ENCODE measurements at regions not wholly inside any gene's neighbourhood (a gene's known extent, or its start where the extent isn't known, plus 50 kb on each side); places are given as distances from the start of the nearest gene placed in this dataset.

GRCh38 chr4:141391293-141391692 is 170.6 kb downstream of the ZNF330 start:
- intact Hi-C loops (cut with DNase I), result no loop called here

GRCh38 chr4:141391771-141392170 is 171.1 kb downstream of the ZNF330 start:
- DNase-seq (ENCODE audit: low spot score), result no peak
- intact Hi-C loops (cut with DNase I), result no loop called here

More at GRCh38 chr4:141391293-141391692, 170.6 kb downstream of the ZNF330 start:
- DNase-seq (ENCODE audit: low spot score), result no peak

- no peak for DNase-seq (ENCODE audit: low spot score)
- intact Hi-C loops (cut with DNase I), result no loop called here
Observed at GRCh38 chr4:141395246-141395830, 174.6 kb downstream of the ZNF330 start.

- intact Hi-C loops (cut with DNase I), result no loop called here
- no peak for DNase-seq (ENCODE audit: low spot score)
Observed at GRCh38 chr4:141395919-141396318, 175.2 kb downstream of the ZNF330 start.

- intact Hi-C loops (cut with DNase I), result no loop called here
- DNase-seq (ENCODE audit: low spot score), result no peak
Observed at GRCh38 chr4:141402712-141403111, 182.0 kb downstream of the ZNF330 start.

GRCh38 chr4:141403782-141404181 is 183.1 kb downstream of the ZNF330 start:
- intact Hi-C loops (cut with DNase I), result no loop called here
- DNase-seq (ENCODE audit: low spot score), result no peak

- intact Hi-C loops (cut with DNase I), result no loop called here
- DNase-seq (ENCODE audit: low spot score), result no peak
Observed at GRCh38 chr4:141406237-141406636, 185.5 kb downstream of the ZNF330 start.

- DNase-seq (ENCODE audit: low spot score), result no peak
- intact Hi-C loops (cut with DNase I), result no loop called here
Observed at GRCh38 chr4:141409556-141409955, 188.9 kb downstream of the ZNF330 start.

- DNase-seq (ENCODE audit: low spot score), result no peak
- intact Hi-C loops (cut with DNase I), result no loop called here
Observed at GRCh38 chr4:141410839-141411238, 190.1 kb downstream of the ZNF330 start.

GRCh38 chr4:141411936-141412335 is 191.2 kb downstream of the ZNF330 start:
- intact Hi-C loops (cut with DNase I), result no loop called here
- DNase-seq (ENCODE audit: low spot score), result no peak

GRCh38 chr4:141413366-141413765 is 192.7 kb downstream of the ZNF330 start:
- no peak for DNase-seq (ENCODE audit: low spot score)
- intact Hi-C loops (cut with DNase I), result no loop called here

- intact Hi-C loops (cut with DNase I), result no loop called here
- DNase-seq (ENCODE audit: low spot score), result no peak
Observed at GRCh38 chr4:141415651-141416050, 195.0 kb downstream of the ZNF330 start.

- intact Hi-C loops (cut with DNase I), result no loop called here
- no peak for DNase-seq (ENCODE audit: low spot score)
Observed at GRCh38 chr4:141416219-141416618, 195.5 kb downstream of the ZNF330 start.

- intact Hi-C loops (cut with DNase I), result no loop called here
- no peak for DNase-seq (ENCODE audit: low spot score)
Observed at GRCh38 chr4:141416677-141417363, 196.1 kb downstream of the ZNF330 start.

- intact Hi-C loops (cut with DNase I), result no loop called here
- no peak for DNase-seq (ENCODE audit: low spot score)
Observed at GRCh38 chr4:141417387-141417786, 196.7 kb downstream of the ZNF330 start.

GRCh38 chr4:141425124-141425523 is 204.4 kb downstream of the ZNF330 start:
- intact Hi-C loops (cut with DNase I), result no loop called here
- no peak for DNase-seq (ENCODE audit: low spot score)

GRCh38 chr4:141427726-141428296 is 207.1 kb downstream of the ZNF330 start:
- intact Hi-C loops (cut with DNase I), result no loop called here
- DNase-seq (ENCODE audit: low spot score), result no peak

GRCh38 chr4:141429933-141430332 is 206.4 kb upstream of the IL15 start:
- intact Hi-C loops (cut with DNase I), result no loop called here
- no peak for DNase-seq (ENCODE audit: low spot score)

GRCh38 chr4:141430686-141431085 is 205.7 kb upstream of the IL15 start:
- DNase-seq (ENCODE audit: low spot score), result no peak
- intact Hi-C loops (cut with DNase I), result no loop called here

GRCh38 chr4:141432000-141432712 is 204.2 kb upstream of the IL15 start:
- intact Hi-C loops (cut with DNase I), result no loop called here
- no peak for DNase-seq (ENCODE audit: low spot score)

All from posterior vena cava (tissue), 2 donors.